Suprapubic skin (tissue), 4 donors: ENCODE measurements at regions not wholly inside any gene's neighbourhood (a gene's known extent, or its start where the extent isn't known, plus 50 kb on each side); places are given as distances from the start of the nearest gene placed in this dataset.

Experiments used
- CTCF ChIP-seq, 2 donors: fragments of 200-600 bp in 1 of 2; fragments of 450-650 bp in 1 of 2; sonication (generic) in 1 of 2; IDR thresholded peaks; one replicate each; pipeline ENCODE4 v1.5.1; 2016 to 2019; ENCODE audit warnings: antibody characterized with exemption in 2 of 2, mild to moderate bottlenecking in 1 of 2, moderate library complexity in 1 of 2
- POLR2A ChIP-seq, 2 donors: fragments of 450-650 bp; IDR thresholded peaks; one replicate each; pipeline ENCODE4 v1.6.1; 2017; ENCODE audit warnings: antibody characterized with exemption in 2 of 2, mild to moderate bottlenecking in 2 of 2, moderate library complexity in 2 of 2
- POLR2AphosphoS5 ChIP-seq, 3 donors: sonication (generic); formaldehyde crosslinking; IDR thresholded peaks; one replicate each; pipeline ENCODE4 v1.6.1; 2017; ENCODE audit warnings: antibody characterized with exemption in 3 of 3

DNA sequence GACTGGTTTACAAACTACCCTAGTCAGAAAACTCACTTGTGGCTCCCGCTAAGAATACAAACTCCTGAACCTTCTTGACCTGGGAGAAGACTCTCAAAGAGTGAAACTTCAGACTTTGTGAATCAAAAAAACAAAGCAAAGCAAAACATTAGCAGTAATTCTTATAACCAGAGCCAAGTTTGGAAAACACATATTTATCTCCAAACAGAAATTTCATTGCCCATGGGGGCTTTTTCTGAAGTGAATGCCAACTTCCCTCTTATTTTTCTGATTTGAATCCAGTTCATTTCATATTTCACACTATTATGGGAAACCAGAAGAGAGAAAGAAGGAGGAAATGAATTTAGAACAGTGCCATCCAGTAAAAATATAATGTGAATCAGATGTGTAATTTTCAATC, 55.7 kb upstream of the ZNF385D start:
- TF ChIP-seq CTCF (IDR thresholded peaks at IDR 0.05) (no peak), POLR2AphosphoS5 (IDR thresholded peaks at IDR 0.05) (no peak), POLR2A (IDR thresholded peaks at IDR 0.05) (no peak)
